Ascending aorta (tissue), 2 donors: ENCODE measurements at regions not wholly inside any gene's neighbourhood (a gene's known extent, or its start where the extent isn't known, plus 50 kb on each side); places are given as distances from the start of the nearest gene placed in this dataset.
"Not testable (repeated sequence)": the region's sequence is repeated elsewhere in the genome, so short reads cannot be mapped to it uniquely, and the experiment has no call there.

Experiments used
- DNase-seq, 2 donors: peaks; one replicate each; pipeline ENCODE4 v3.0.0-alpha.2; 2019; ENCODE audit warnings: low spot score in 2 of 2
- H3K27ac ChIP-seq, 2 donors: fragments of 200-600 bp; sonication (generic); one replicate each; pipeline ENCODE4 v1.5.1; 2016 to 2017; ENCODE audit warnings: mild to moderate bottlenecking in 1 of 2
- H3K27me3 ChIP-seq: fragments of 200-600 bp; sonication (generic); one replicate; pipeline ENCODE4 v1.5.1; 2017
- H3K36me3 ChIP-seq, 2 donors: fragments of 200-600 bp; sonication (generic); one replicate each; pipeline ENCODE4 v1.5.1; 2016
- H3K4me1 ChIP-seq, 2 donors: fragments of 200-600 bp; sonication (generic); one replicate each; pipeline ENCODE4 v1.5.1; 2016 to 2017; ENCODE audit warnings: mild to moderate bottlenecking in 1 of 2
- H3K4me3 ChIP-seq, 2 donors: fragments of 200-600 bp; sonication (generic); one replicate each; pipeline ENCODE4 v1.5.1; 2016 to 2017; ENCODE audit warnings: mild to moderate bottlenecking in 1 of 2
- H3K9me3 ChIP-seq, 2 donors: fragments of 200-600 bp; sonication (generic); one replicate each; pipeline ENCODE4 v1.5.1; 2016
- CTCF ChIP-seq, 3 experiments: fragments of 200-600 bp in 2 of 3; fragments of 450-650 bp in 1 of 3; sonication (generic) in 2 of 3; IDR thresholded peaks; one replicate each; pipeline ENCODE4 v1.5.1; 2016 to 2019; ENCODE audit warnings: antibody characterized with exemption in 3 of 3, mild to moderate bottlenecking in 1 of 3, moderate library complexity in 1 of 3
- intact Hi-C: fragments of 100-400 bp; cut with DNase I; formaldehyde crosslinking; loops from one replicate; pipeline ENCODE4 v1.15.1; 2023

DNA sequence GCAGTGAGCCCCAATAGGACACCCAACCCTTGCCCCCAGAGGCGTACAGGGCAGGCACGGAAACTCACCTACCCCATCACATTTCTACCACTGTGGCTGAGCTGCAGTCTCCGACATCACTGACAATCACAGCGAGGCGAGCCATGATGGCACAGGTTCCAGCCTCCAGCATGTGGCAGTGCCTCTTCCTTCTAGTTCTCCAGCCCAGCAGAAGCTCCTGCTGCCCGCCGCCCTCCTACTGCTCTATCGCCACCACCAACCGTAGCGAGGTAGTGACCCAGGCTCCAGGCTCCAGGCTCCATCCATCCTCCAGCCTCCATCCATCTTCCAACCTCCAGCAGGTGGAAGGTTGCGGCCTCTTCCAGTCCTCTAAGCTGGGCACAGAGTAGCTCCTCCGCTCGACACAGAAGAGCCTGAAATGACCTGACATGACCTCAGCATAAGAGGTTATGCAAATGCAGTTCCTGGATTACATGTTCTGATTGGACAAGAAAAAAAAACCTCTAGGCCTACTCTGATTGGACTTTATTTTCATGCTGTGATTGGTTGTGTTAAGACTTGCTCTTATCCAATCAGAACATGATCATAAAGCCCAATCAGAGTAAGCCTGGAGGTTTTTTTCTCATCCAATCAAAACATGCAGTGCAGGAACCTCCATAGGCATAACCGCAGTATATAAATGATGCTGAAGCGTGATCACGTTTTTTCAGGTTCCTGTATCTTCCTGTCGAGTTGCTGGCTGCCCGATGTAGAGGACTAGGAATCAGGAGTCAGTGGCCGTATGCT, 438.9 kb upstream of the ZNF337 start:
- intact Hi-C loops, result no loop called here
- Histone ChIP-seq H3K4me1 (no peaks in the 10 kb centered on the region), H3K36me3 (no peaks in the 10 kb centered on the region), H3K27ac (no peak overlapping the region), H3K9me3 (no peaks in the 10 kb centered on the region), H3K27me3 (no peaks in the 10 kb centered on the region), H3K4me3 (no peak overlapping the region)
- no peak for DNase-seq
- TF ChIP-seq CTCF (IDR thresholded peaks at IDR 0.05), result no peak

DNA sequence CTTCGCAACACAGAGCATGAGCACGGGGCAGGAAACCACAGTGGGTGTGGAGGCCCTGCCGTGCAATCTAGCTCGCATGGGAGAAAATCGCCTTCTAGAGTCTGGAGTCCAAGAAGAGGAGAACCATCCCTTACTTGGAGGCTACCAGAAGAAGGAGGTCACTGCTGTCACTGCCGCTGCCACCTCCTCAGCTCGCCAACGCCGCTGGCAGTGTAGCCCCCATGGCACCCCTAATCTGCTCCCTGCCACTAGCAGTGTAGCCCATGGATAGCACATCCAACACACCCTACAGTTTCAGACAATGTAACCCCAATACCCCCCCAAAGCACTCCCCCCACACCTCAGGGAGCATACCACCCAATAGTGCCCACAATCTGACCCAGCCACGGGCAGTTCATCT, 438.0 kb upstream of the ZNF337 start:
- no peaks in the 10 kb centered on the region for H3K27me3 ChIP-seq
- intact Hi-C loops, result no loop called here
- no peak for TF ChIP-seq CTCF (IDR thresholded peaks at IDR 0.05)
- no peaks in the 10 kb centered on the region for H3K36me3 ChIP-seq
- no peak overlapping the region for H3K27ac ChIP-seq
- no peak for DNase-seq
- no peak overlapping the region for H3K4me3 ChIP-seq
- H3K4me1 ChIP-seq, result no peaks in the 10 kb centered on the region
- no peaks in the 10 kb centered on the region for H3K9me3 ChIP-seq

DNA sequence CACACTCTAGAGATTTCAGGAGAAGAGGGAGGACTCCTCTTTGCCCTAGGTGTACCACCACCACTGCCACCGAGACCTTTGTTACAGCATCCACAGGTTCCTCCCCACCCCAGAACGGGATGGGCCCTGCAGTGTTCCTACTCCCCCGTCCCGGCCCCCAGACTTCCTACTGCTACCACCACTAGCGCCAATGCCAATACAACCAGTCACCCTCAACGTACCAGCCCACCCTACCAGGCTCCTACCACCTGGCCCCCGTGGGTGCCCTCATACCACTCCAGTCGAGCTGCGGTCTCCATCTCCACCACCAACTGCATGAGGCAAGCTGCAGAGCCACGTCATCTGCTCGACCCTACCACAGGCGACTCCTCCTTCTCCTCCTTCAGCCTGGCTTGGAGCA, 437.1 kb upstream of the ZNF337 start:
- intact Hi-C loops, H3K36me3 ChIP-seq, H3K4me3 ChIP-seq, H3K4me1 ChIP-seq, H3K27ac ChIP-seq, H3K9me3 ChIP-seq, H3K27me3 ChIP-seq, DNase-seq: not testable (repeated sequence)

- H3K27me3 ChIP-seq, H3K4me3 ChIP-seq, H3K27ac ChIP-seq, H3K9me3 ChIP-seq, H3K36me3 ChIP-seq, DNase-seq, H3K4me1 ChIP-seq, intact Hi-C loops: not testable (repeated sequence)
Measured at GRCh38 chr20:26120920-26121319, 424.3 kb upstream of the ZNF337 start.

DNA sequence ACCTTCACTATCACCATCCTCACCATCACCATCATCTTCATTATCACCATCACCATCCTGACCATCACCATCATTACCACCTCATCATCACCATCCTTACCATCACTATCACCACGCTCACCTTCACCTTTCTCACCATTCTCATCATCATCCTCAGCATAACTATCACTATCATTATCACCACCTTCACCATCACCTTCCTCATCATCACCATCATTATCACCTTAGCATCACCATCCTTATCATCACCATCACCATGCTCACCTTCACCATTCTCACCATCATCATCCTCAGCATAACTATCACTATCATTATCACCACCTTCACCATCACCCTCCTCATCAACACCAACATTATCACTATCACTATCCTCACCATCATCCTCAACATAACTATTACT, 397.8 kb upstream of the ZNF337 start:
- DNase-seq, H3K27me3 ChIP-seq, H3K27ac ChIP-seq, H3K4me1 ChIP-seq, H3K4me3 ChIP-seq, H3K36me3 ChIP-seq, H3K9me3 ChIP-seq, intact Hi-C loops: not testable (repeated sequence)

DNA sequence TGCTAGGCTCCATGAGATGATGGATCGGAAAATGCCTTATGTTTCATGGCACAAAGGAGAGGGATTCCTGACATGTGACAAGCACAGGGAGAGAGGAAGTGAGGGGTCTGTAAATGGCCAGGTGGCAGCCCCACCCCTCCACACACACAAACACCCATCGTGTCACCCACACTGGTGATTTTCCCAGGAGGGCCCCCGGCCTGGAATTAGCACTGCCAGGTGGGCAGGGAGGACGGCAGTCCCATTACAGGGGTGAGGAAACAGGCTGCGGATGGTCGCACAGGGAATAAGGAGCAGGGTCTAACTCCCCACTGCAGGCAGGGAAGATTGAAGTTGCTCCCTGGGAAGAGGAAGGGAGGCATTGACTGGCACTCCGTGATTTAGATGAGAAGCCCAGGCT, 395.3 kb upstream of the ZNF337 start:
- DNase-seq, intact Hi-C loops, H3K27ac ChIP-seq, H3K36me3 ChIP-seq, H3K27me3 ChIP-seq, H3K4me1 ChIP-seq, H3K4me3 ChIP-seq, H3K9me3 ChIP-seq: not testable (repeated sequence)

GRCh38 chr20:26086195-26086594, 389.5 kb upstream of the ZNF337 start:
- H3K27me3 ChIP-seq, DNase-seq, H3K4me1 ChIP-seq, H3K9me3 ChIP-seq, intact Hi-C loops, H3K36me3 ChIP-seq, H3K4me3 ChIP-seq, H3K27ac ChIP-seq: not testable (repeated sequence)

GRCh38 chr20:26073972-26074371, 377.3 kb upstream of the ZNF337 start:
- H3K27ac ChIP-seq, result not testable (repeated sequence)

GRCh38 chr20:26059324-26059723, 362.7 kb upstream of the ZNF337 start:
- intact Hi-C loops, DNase-seq, H3K4me1 ChIP-seq, H3K9me3 ChIP-seq, H3K27ac ChIP-seq, H3K36me3 ChIP-seq, H3K4me3 ChIP-seq, H3K27me3 ChIP-seq: not testable (repeated sequence)

More at GRCh38 chr20:26073972-26074371, 377.3 kb upstream of the ZNF337 start:
- H3K36me3 ChIP-seq, DNase-seq, H3K4me1 ChIP-seq, H3K9me3 ChIP-seq, H3K27me3 ChIP-seq, intact Hi-C loops, H3K4me3 ChIP-seq: not testable (repeated sequence)

DNA sequence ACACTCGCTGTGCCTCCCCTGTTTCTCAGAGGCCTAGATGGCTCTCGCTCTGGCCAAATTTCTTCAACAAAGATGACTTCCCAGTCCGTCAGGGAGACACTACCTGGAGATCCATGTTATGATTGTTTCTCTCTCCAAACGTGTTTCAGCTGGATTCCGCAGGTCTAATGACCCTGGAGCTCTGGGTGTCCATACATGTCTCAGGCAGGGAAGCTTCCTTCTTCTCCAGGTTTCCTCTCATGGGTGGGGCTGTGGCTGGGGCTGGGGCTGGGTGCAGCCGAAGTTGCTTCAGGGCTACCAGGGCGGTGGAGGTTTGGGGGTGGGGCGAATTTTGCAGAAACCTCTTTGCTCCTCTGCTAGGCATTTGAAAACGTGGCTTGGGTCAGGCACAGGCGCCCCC, 361.8 kb upstream of the ZNF337 start:
- DNase-seq, H3K4me1 ChIP-seq, intact Hi-C loops, H3K9me3 ChIP-seq, H3K27me3 ChIP-seq, H3K4me3 ChIP-seq, H3K27ac ChIP-seq, H3K36me3 ChIP-seq: not testable (repeated sequence)

DNA sequence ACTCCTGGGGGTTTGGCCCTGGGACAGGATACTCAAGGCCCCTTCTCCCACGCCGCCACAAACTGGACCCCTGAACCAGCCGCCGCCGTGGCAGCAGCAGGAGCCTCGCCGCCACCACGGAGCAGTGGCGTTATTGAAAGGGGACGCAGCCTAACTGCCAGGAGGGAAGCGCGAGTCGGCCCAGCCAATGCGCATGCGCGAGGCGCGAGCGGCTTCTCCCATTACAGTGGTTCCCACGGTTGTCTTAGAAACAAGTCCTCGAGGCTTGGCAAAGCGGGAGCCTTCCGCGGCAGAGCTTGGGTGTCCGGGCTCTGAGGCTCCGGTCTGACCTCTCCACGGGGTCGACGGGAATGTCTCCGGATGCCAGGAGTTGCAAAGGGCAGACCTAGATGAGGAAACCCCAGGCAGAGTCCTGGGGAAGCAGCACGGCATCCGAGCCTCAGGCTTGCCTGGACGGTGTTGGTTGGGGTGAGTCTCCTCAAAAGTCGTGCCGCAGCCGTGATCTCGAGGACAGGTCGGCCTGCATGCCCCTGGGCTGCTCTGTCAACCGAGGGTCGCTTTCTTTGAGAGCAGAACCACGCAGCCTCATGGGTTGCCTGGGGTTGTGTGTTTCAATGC, 360.6 kb upstream of the ZNF337 start:
- H3K4me1 ChIP-seq, DNase-seq, H3K4me3 ChIP-seq, intact Hi-C loops, H3K9me3 ChIP-seq, H3K36me3 ChIP-seq, H3K27ac ChIP-seq, H3K27me3 ChIP-seq: not testable (repeated sequence)

DNA sequence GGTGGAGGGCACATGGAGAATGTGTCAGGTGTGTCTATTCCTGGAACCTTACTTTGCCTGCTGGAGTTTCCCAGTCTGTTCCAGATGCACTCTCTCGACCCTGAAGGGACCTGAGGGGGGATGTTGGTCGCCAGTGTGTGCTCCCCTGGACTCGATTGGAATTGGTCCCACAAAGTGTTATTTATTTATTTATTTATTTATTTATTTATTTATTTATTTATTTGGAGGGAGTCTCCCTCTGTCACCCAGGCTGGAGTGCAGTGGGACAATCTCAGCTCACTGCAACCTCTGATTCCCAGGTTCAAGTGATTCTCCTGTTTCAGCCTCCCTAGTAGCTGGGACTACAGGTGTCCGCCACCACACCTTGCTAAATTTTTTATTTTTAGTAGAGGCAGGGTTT, 329.1 kb upstream of the ZNF337 start:
- H3K4me3 ChIP-seq, intact Hi-C loops, H3K27me3 ChIP-seq, H3K36me3 ChIP-seq, DNase-seq, H3K9me3 ChIP-seq, H3K4me1 ChIP-seq, H3K27ac ChIP-seq: not testable (repeated sequence)

GRCh38 chr20:26010942-26011276, 314.3 kb upstream of the ZNF337 start:
- H3K36me3 ChIP-seq, H3K27ac ChIP-seq, H3K9me3 ChIP-seq, H3K27me3 ChIP-seq, H3K4me1 ChIP-seq, DNase-seq, H3K4me3 ChIP-seq, intact Hi-C loops: not testable (repeated sequence)
